ENCODE measurements at regions not wholly inside any gene's neighbourhood (a gene's known extent, or its start where the extent isn't known, plus 50 kb on each side); places are given as distances from the start of the nearest gene placed in this dataset.

DNA sequence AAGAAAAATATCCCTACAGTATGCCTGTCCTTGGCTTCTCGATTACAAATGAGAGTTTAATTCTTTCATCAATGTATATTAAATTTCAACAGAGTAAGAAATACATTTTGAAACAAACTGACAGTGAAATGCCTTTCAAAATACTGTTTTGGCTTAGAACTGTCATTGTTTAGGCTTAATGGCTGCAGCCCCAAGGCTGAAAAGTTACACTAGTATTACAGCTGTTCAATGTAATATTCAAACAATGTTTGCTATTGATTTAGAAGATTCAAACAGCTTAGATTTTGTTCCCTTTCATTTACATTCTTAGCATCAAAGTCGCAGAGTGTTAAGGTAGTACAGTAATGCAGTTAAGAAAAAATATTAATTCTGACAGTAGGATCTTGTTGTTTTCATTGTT is 882.9 kb upstream of the ADGRL2 start:
- peaks cover 21 to 22% of the 10 kb centered on the region in 2 experiments for H3K4me1 ChIP-seq (ENCODE audit: control insufficient read depth in 1 of 2, insufficient read depth in 1 of 2, low read depth in 1 of 2, low read length in 1 of 2)
- no peak overlapping the region for H3K27ac ChIP-seq
- no peaks in the 10 kb centered on the region for H3K9me3 ChIP-seq
- H3K4me3 ChIP-seq (ENCODE audit: low read depth in 1 of 2, low read length in 1 of 2): no peak overlapping the region
- H3K27me3 ChIP-seq: no peaks in the 10 kb centered on the region
- no peaks in the 10 kb centered on the region for H3K36me3 ChIP-seq
- TF ChIP-seq, protein P1, sequence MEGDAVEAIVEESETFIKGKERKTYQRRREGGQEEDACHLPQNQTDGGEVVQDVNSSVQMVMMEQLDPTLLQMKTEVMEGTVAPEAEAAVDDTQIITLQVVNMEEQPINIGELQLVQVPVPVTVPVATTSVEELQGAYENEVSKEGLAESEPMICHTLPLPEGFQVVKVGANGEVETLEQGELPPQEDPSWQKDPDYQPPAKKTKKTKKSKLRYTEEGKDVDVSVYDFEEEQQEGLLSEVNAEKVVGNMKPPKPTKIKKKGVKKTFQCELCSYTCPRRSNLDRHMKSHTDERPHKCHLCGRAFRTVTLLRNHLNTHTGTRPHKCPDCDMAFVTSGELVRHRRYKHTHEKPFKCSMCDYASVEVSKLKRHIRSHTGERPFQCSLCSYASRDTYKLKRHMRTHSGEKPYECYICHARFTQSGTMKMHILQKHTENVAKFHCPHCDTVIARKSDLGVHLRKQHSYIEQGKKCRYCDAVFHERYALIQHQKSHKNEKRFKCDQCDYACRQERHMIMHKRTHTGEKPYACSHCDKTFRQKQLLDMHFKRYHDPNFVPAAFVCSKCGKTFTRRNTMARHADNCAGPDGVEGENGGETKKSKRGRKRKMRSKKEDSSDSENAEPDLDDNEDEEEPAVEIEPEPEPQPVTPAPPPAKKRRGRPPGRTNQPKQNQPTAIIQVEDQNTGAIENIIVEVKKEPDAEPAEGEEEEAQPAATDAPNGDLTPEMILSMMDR (IDR thresholded peaks at IDR 0.05): no peak

DNA sequence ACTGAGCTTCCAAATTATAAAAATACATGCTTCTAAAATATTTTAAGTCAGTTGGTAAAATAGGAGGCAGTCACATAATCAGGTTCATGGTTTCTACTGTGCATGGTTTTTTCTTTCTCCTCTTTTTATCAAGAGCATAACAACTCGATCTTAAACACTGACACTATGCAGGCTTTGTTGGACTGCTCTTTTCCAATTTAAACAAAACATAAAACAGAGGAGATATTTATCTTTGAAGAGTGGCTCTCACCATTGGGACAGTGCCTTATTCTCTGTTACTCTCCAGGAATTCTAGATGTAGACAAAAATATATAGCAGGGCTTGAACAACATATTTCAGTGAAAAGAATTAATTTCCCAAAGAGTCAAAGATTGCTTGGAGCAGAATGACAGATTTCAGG is 883.5 kb upstream of the ADGRL2 start:
- TF ChIP-seq, protein P1 (IDR thresholded peaks at IDR 0.05): no peak
- H3K27me3 ChIP-seq: no peaks in the 10 kb centered on the region

DNA sequence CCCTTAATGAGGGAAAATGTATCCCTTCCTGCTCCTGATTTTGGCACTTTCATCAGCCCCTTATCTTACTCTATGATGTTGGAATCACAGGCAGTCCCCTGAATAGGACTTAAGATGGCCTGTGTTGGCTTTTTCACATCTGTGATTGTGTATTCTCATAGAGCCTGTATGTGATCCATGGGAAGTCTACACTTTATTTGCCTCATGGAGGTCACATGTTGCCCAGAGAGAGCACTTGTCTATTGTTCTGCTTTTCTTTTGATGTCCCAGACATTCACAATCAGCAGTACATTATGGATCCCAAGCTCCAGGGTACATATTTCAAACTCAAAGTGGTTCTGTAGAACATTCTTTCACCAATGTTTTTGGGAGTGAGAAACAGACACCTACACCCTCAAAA is 885.2 kb upstream of the ADGRL2 start:
- H3K27ac ChIP-seq: no peak overlapping the region
- no peaks in the 10 kb centered on the region for H3K36me3 ChIP-seq
- no peaks in the 10 kb centered on the region for H3K9me3 ChIP-seq
- peaks cover 21 to 22% of the 10 kb centered on the region in 2 experiments for H3K4me1 ChIP-seq (ENCODE audit: control insufficient read depth in 1 of 2, insufficient read depth in 1 of 2, low read depth in 1 of 2, low read length in 1 of 2)
- TF ChIP-seq, protein P1 (IDR thresholded peaks at IDR 0.05): no peak
- no peaks in the 10 kb centered on the region for H3K27me3 ChIP-seq
- H3K4me3 ChIP-seq (ENCODE audit: low read depth in 1 of 2, low read length in 1 of 2): no peak overlapping the region

More for the DNA sequence above, 883.5 kb upstream of the ADGRL2 start:
- Histone ChIP-seq H3K36me3 (no peaks in the 10 kb centered on the region), H3K27ac (no peak overlapping the region), H3K4me3 (ENCODE audit: low read depth in 1 of 2, low read length in 1 of 2) (no peak overlapping the region), H3K9me3 (no peaks in the 10 kb centered on the region), H3K4me1 (ENCODE audit: control insufficient read depth in 1 of 2, insufficient read depth in 1 of 2, low read depth in 1 of 2, low read length in 1 of 2) (peaks cover 21 to 22% of the 10 kb centered on the region in 2 experiments)

DNA sequence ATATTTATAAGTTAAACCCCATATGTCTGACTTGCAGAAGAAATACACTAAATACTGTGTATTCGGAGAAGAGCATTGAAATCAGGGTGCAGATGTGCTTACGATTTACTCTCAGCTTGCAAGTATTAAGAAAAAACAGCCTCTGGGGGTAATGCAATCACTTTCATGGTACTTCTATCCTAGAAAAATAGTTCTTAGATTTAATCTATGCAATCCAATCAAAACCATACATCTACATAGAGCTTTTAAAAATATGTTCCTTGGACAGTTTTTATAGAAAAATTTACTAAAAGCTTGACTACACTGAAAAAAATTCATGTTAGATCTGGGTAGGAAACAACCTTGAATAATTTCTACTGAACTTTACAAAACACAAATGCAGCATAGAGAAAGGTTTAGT is 890.3 kb upstream of the ADGRL2 start:
- H3K4me1 ChIP-seq (ENCODE audit: control insufficient read depth in 1 of 2, insufficient read depth in 1 of 2, low read depth in 1 of 2, low read length in 1 of 2): peaks cover 14 to 16% of the 10 kb centered on the region in 2 experiments

DNA sequence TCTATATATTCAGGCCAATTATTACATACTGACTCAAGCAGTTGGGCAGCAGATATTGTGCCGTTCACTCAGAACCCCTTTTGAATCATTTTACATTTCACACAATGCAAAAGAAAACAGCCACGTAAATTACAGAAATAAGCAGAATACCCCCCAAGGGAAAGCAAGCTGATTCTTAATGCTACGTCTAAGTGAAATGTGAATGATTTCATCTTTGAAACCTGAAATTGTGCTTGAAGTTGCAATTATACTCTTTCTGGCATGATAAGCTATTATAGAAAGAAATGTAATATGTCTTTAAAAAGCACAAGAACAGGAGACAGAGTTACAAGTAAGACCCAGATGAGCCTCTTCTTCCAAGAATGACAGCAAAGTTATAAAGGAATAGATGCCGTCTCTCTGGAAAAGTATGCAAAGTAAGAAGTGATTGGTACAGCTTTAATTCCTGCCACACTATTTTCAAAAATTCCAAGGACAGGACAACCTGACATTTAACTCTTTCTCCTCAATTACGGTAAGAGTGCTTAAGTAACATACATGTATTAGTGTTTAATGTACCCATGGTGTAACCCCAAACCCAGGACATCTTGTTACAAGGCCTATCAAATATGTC is 891.5 kb upstream of the ADGRL2 start:
- Histone ChIP-seq H3K27ac (no peak overlapping the region), H3K9me3 (no peaks in the 10 kb centered on the region), H3K36me3 (no peaks in the 10 kb centered on the region), H3K27me3 (no peaks in the 10 kb centered on the region), H3K4me3 (ENCODE audit: low read depth in 1 of 2, low read length in 1 of 2) (no peak overlapping the region), H3K4me1 (ENCODE audit: control insufficient read depth in 1 of 2, insufficient read depth in 1 of 2, low read depth in 1 of 2, low read length in 1 of 2) (peaks cover 10 to 11% of the 10 kb centered on the region in 2 experiments)
- TF ChIP-seq, protein P1 (IDR thresholded peaks at IDR 0.05): no peak

More for the DNA sequence above, 890.3 kb upstream of the ADGRL2 start:
- Histone ChIP-seq H3K27ac (no peak overlapping the region), H3K4me3 (ENCODE audit: low read depth in 1 of 2, low read length in 1 of 2) (no peak overlapping the region), H3K27me3 (no peaks in the 10 kb centered on the region), H3K9me3 (no peaks in the 10 kb centered on the region), H3K36me3 (no peaks in the 10 kb centered on the region)
- TF ChIP-seq, protein P1 (IDR thresholded peaks at IDR 0.05): no peak

Data from neutrophil (primary cell).